SK-N-MC (cell line): ENCODE measurements at regions not wholly inside any gene's neighbourhood (a gene's known extent, or its start where the extent isn't known, plus 50 kb on each side); places are given as distances from the start of the nearest gene placed in this dataset.

ENCODE experiments used
- EZH2 ChIP-seq: fragments of 200-600 bp; sonication (generic); IDR thresholded peaks from one replicate; pipeline ENCODE4 v1.6.1; 2017; ENCODE audit warnings: antibody characterized with exemption
- POLR2AphosphoS5 ChIP-seq: IDR thresholded peaks from 2 replicates; pipeline ENCODE4 v1.6.1; 2012; ENCODE audit warnings: mild to moderate bottlenecking, low read depth, low read length, borderline replicate concordance

DNA sequence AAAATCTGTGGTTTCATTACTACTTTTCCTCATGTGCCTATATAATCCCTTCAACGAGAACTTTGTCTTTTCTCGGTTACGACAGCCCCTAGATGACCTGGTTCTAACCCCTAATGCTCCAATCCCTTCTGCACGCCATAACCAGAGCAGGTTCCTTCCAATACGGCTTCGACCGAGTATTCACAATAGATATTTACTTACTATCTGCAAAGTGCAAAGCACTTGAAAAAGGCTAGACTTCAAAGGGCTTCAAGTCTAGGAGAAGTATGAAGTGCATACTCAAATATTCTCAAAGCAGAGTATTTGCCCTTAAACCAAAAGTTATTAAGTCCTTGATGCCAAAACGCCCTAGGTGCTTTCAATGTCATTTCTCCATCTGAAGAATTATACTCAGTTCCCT, 63.4 kb upstream of the NHSL1 start:
- TF ChIP-seq POLR2AphosphoS5 (no peak), EZH2 (no peak)
